Heart right ventricle (tissue), 16 donors: ENCODE measurements at regions not wholly inside any gene's neighbourhood (a gene's known extent, or its start where the extent isn't known, plus 50 kb on each side); places are given as distances from the start of the nearest gene placed in this dataset.

Experiments
- ATAC-seq, 8 donors: fragments of 200-7000 bp; cut with Tn5 transposase; one replicate each; pipeline ENCODE4 v1.9.1; 2020; ENCODE audit warnings: mild to moderate bottlenecking in 8 of 8, moderate library complexity in 8 of 8, moderate number of reproducible peaks in 1 of 8
- DNase-seq, 2 donors: peaks; one replicate each; pipeline ENCODE4 v3.0.0-alpha.2; 2020
- H3K27ac ChIP-seq, 10 donors: fragments of 200-600 bp; sonication (generic) in 2 of 10; one replicate each; pipeline versions ENCODE4 v1.5.0 to v1.8.0; 2020 to 2022; ENCODE audit warnings: mild to moderate bottlenecking in 3 of 10
- H3K27me3 ChIP-seq, 7 donors: fragments of 200-600 bp; one replicate each; pipeline ENCODE4 v1.8.0; 2021 to 2022; ENCODE audit warnings: mild to moderate bottlenecking in 2 of 7
- H3K36me3 ChIP-seq, 9 donors: fragments of 200-600 bp; sonication (generic) in 1 of 9; one replicate each; pipeline versions ENCODE4 v1.5.0 to v1.8.0; 2020 to 2022; ENCODE audit warnings: mild to moderate bottlenecking in 2 of 9
- H3K4me1 ChIP-seq, 9 donors: fragments of 200-600 bp; sonication (generic) in 1 of 9; one replicate each; pipeline versions ENCODE4 v1.5.0 to v1.8.0; 2020 to 2022; ENCODE audit warnings: mild to moderate bottlenecking in 4 of 9
- H3K4me3 ChIP-seq, 10 donors: fragments of 200-600 bp; sonication (generic) in 2 of 10; one replicate each; pipeline versions ENCODE4 v1.5.0 to v1.8.0; 2020 to 2022; ENCODE audit warnings: mild to moderate bottlenecking in 7 of 10, moderate library complexity in 2 of 10
- H3K9me3 ChIP-seq, 11 donors: fragments of 200-600 bp in 10 of 11; sonication (generic) in 2 of 11; one replicate each; pipeline versions ENCODE4 v1.5.0 to v1.8.0; 2013 to 2022; ENCODE audit warnings: mild to moderate bottlenecking in 2 of 11, control low read depth in 1 of 11, moderate library complexity in 1 of 11
- WGBS, 2 donors: extraction: QIAGEN DNeasy Blood & Tissue Kit; methylation state at CpG; one replicate each; pipeline ENCODE4 v1.1.7; 2013; ENCODE audit warnings: inconsistent platforms in 1 of 2; 5-methylcytosine and 5-hydroxymethylcytosine counted together
- intact Hi-C, 10 donors: fragments of 100-400 bp; cut with DNase I; formaldehyde crosslinking; loops; one replicate each; pipeline versions ENCODE4 v1.11.1 to v1.14.2; 2022
- TF ChIP-seq, protein P1 (sequence below), 9 donors: fragments of 200-600 bp; sonication (generic) in 2 of 9; IDR thresholded peaks; one replicate each; pipeline versions ENCODE4 v1.5.0 to v1.8.0; 2021 to 2022; ENCODE audit warnings: antibody characterized with exemption in 9 of 9, mild to moderate bottlenecking in 5 of 9, moderate library complexity in 1 of 9
- donor health status: Arrhythmogenic right ventricular cardiomyopathy.
- donor health status: ischemic (EF 13 %, LVEDD 7.1; RV severe dilation, severe dysfunction).
- donor health status: healthy with polysubstance abuse.
- donor health status: DM: no; HTN: yes; CAD: no.
- donor health status: DM: no; HTN: no; CAD: no.
- donor health status: ischemic (EF 25% LVEDD 6.9; RV normal size, moderate dysfunction).
- donor health status: ischemic (EF 25% LVEDD 5.7; RV mildly dilated, moderate dysfunction).
- donor health status: healthy.
- donor health status: DM: yes; HTN: yes; CAD: no.
- donor health status: Ischemic cardiomyopathy.
- donor health status: ischemic (EF 35%, LVEDD 5.7; RV mildly dilated, moderate dysfunction).
- donor health status: nonischemic (EF 11% LVEDD 7.7; RV severe dilation, severe dysfunction).
- donor health status: DM: yes; HTN: yes; CAD: no.
- donor health status: PGD.
- donor health status: ischemic (EF 29% LVEDD 5.4; RV normal size, mild dysfunction).
- donor health status: nonischemic (EF 23%, LVEDD 6.1; RV moderate dilation, normal function).

DNA sequence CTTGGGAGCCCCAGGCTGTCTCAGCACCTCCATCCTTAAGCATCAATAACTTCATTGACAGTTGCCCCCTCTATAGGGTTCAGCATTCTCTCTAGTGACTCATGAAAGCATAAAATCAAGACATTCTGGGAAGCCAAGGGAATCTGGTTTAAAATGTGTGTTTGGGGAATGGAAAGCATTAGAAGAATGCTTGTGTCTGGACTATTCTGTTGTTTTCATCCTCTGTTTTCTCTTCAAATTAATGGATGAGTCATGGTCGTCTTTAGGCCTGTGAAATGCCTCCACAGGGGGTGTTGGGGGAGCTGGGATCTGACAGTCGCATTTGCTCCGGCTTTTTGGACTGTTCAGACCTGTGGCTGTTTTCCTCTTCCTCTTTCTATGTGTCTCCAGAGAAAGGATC, 279.7 kb downstream of the CDC5L start:
- H3K27me3 ChIP-seq: peaks cover 0 to 22% (median 0%) of the 10 kb centered on the region in 7 donors
- peak overlapping the region in 1 of 10 donors; percentile 34 for H3K27ac ChIP-seq
- DNase-seq (no peak), ATAC-seq (peak in 2 of 8 donors; percentile 43)
- peaks cover 0 to 2% (median 0%) of the 10 kb centered on the region in 9 donors for H3K4me1 ChIP-seq
- intact Hi-C loops: loop anchor here in 1 of 10 donors (5.0 kb wide), 1 partner anchor 160 kb away; no protein-coding TSS in a partner anchor
- H3K4me3 ChIP-seq: no peak overlapping the region
- H3K9me3 ChIP-seq: no peaks in the 10 kb centered on the region
- WGBS, 2 donors: 64 to 65% methylated on average over 3 of the region's 3 CpGs
- TF ChIP-seq, protein P1, sequence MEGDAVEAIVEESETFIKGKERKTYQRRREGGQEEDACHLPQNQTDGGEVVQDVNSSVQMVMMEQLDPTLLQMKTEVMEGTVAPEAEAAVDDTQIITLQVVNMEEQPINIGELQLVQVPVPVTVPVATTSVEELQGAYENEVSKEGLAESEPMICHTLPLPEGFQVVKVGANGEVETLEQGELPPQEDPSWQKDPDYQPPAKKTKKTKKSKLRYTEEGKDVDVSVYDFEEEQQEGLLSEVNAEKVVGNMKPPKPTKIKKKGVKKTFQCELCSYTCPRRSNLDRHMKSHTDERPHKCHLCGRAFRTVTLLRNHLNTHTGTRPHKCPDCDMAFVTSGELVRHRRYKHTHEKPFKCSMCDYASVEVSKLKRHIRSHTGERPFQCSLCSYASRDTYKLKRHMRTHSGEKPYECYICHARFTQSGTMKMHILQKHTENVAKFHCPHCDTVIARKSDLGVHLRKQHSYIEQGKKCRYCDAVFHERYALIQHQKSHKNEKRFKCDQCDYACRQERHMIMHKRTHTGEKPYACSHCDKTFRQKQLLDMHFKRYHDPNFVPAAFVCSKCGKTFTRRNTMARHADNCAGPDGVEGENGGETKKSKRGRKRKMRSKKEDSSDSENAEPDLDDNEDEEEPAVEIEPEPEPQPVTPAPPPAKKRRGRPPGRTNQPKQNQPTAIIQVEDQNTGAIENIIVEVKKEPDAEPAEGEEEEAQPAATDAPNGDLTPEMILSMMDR (IDR thresholded peaks at IDR 0.05): no peak
- H3K36me3 ChIP-seq: no peaks in the 10 kb centered on the region

DNA sequence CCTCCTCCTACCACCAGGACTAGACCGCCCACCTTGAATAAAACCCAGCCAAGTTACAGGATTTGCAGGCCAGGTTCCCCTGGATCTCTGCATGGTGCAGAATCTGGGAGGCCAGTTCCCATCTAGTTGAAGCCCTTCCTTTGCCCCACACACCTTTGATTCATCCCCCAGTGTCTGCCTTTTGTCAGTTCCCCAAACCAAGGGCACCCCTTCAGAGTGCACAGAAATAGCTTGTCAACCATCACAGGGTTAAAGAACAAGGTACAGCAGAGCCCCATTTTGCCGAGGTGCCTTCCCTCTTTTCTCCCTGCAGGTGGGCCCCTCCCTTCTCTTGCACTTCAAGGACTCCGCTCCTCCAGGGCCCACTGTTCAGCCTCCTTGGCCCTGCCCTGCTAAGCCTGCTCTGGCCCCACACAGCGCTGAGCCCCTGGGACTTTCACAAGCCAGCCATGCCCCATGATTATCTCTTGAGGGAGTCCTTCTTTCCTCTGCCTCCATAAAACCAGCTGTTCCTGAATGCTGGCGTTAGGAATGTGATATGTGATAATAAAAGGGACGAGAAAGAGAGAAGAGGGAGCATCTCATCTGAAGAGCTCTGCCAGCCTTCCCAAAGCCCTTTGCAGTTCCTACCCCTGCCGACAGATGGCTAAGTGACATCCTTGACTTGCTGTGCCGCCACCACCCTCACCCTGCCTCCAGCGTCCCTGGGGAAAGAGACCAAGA, 280.3 kb downstream of the CDC5L start:
- TF ChIP-seq, protein P1 (IDR thresholded peaks at IDR 0.05): peak in 8 of 9 donors; percentile 15 to 61 (median 48)
- Histone ChIP-seq H3K36me3 (no peaks in the 10 kb centered on the region), H3K27ac (peak overlapping the region in 1 of 10 donors; percentile 12), H3K9me3 (no peaks in the 10 kb centered on the region), H3K4me1 (peaks cover 0 to 2% (median 0%) of the 10 kb centered on the region in 9 donors), H3K27me3 (peaks cover 0 to 16% (median 4%) of the 10 kb centered on the region in 7 donors), H3K4me3 (no peak overlapping the region)
- 61 to 69% methylated on average over 9 of the region's 9 CpGs for WGBS, 2 donors
- intact Hi-C loops: loop anchor here in 1 of 10 donors (5.0 kb wide), 1 partner anchor 159 kb away; no protein-coding TSS in a partner anchor
- no peak for DNase-seq
- ATAC-seq: peak in 3 of 8 donors; percentile 30 to 59 (median 40)

DNA sequence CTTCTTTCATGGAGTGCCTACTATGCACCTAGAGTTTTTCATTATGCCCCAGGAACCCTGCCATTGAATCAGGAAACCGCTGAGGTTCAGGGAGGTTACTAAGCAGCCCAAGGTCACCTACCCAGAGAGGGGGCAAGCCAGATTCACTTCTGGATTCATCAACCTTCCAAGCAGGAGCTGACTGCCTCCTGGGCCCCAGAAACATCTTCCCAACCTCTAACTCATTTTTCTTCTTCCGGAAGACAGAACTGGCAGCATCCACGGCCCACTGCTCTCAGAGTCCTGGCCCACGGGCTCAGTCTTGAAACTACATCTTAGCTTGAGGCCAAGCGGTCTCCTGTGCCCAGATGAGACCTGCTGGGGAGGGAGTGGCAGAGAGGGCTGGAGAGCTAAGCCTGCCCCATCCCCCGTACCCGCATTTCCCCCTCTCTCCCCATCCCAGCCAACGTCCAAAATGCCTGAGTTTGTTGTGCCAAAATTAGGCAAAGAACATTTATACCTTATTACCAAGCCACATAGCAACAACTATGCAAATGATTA, 281.0 kb downstream of the CDC5L start:
- ATAC-seq (no peak), DNase-seq (no peak)
- H3K27me3 ChIP-seq: peaks cover 0 to 11% (median 6%) of the 10 kb centered on the region in 7 donors
- no peaks in the 10 kb centered on the region for H3K4me1 ChIP-seq
- no peaks in the 10 kb centered on the region for H3K36me3 ChIP-seq
- no peak overlapping the region for H3K27ac ChIP-seq
- H3K4me3 ChIP-seq: no peak overlapping the region
- no peaks in the 10 kb centered on the region for H3K9me3 ChIP-seq
- intact Hi-C loops: loop anchor here in 1 of 10 donors (5.0 kb wide), 1 partner anchor 159 kb away; no protein-coding TSS in a partner anchor
- TF ChIP-seq, protein P1 (IDR thresholded peaks at IDR 0.05): peak in 1 of 9 donors; percentile 0
- WGBS, 2 donors: 81 to 83% methylated on average over 8 of the region's 8 CpGs

DNA sequence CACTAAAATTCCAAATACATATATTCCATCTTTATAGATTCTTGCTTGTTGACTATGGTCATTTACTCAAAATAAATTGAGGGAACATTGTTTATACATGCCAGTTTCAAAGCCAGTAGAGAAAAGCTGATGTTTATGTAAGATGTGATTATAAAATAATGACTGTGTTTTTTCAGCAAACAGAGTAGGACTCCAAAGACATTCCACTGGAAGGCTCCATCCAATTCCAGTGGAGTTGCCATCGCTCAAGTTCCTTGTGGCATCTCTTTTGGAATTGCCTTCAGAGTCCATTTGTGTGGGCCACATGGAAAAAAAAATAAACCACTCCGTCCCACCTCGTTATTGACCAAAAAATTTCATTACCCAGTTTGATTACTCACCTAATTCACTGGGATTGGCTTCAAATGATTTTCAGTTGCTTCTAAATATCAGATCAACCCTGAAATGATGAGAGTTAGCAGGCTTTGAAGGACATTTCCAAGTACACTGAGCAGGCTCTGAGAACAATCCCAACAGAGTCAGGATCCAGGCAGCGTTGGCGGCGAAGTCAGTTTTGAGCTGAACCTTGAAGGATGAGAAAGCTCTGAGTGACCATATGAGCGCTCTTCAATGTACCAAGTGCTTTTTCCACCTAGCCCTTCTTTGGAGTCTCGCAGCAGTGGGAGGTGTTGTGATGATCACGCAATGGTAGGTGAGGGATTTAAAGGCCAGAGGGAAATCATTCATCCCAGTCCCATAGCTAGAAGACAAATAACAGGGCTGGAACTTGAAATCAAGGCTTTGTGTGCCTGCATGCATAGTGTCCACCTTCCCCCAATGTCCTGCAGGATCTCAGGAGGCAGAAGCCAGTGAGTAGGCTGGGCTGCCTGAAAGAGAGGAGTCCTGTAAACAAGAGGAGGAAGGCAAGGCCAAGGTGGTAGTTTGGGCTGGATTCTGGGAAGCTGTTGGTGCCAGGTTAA, 281.7 kb downstream of the CDC5L start:
- DNase-seq (no peak), ATAC-seq (no peak)
- 83 to 94% methylated on average over 9 of the region's 9 CpGs for WGBS, 2 donors
- TF ChIP-seq, protein P1 (IDR thresholded peaks at IDR 0.05): no peak
- Histone ChIP-seq H3K4me1 (no peaks in the 10 kb centered on the region), H3K27me3 (peaks cover 0 to 11% (median 6%) of the 10 kb centered on the region in 7 donors), H3K27ac (no peak overlapping the region), H3K4me3 (no peak overlapping the region), H3K9me3 (no peaks in the 10 kb centered on the region), H3K36me3 (no peaks in the 10 kb centered on the region)
- intact Hi-C loops: loop anchor here in 1 of 10 donors (5.0 kb wide), 1 partner anchor 158 kb away; no protein-coding TSS in a partner anchor
